ENCODE measurements at regions not wholly inside any gene's neighbourhood (a gene's known extent, or its start where the extent isn't known, plus 50 kb on each side); places are given as distances from the start of the nearest gene placed in this dataset.

DNA sequence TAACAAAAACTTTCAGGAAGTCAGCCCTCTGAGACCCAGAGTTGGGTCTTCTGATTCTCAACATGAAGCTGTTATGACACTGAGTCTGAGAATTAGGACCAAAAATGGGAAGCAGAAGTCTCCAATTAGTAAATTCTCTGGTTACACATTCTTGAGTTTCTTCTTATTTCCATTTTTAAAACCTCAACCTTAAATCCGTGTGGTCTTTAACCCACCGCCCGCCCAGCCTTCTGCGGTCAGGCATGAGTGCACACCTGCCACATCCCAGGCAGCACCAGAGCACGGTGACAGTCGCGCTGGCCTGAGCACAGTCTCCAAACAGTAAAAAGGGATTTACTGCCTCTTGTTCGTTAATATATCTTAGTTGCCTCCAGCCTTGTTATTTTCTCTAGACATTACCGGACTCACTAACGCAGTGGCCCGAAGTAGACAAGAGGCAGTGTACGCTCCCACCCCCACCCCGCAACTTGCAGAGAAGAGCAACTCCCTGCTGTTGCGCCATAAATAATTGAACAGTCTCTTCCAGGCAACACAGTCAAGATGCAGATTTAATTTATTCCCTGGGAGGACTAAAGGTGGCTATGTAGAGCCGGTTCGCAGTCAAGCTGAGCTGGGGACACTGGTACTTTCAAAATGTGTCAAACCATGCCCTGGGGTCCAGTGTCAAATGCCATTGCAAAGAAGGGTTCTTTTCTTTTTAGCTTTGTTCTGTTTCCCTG, 147.0 kb upstream of the CELF2 start:
- no peaks in the 10 kb centered on the region for H3K9me2 ChIP-seq (replicated peaks; ENCODE audit: control insufficient read depth, low read length)
- H3K79me2 ChIP-seq (ENCODE audit: control insufficient read depth, low read length) = no peaks in the 10 kb centered on the region
- H3K27me3 ChIP-seq (ENCODE audit: control insufficient read depth, low read length) = no peaks in the 10 kb centered on the region
- H3K4me2 ChIP-seq (ENCODE audit: low read length) = no peak overlapping the region
- no peak overlapping the region for H3K27ac ChIP-seq (ENCODE audit: low read depth, low read length)
- H4K20me1 ChIP-seq (ENCODE audit: control insufficient read depth, insufficient read depth, low read depth, low read length) = no peaks in the 10 kb centered on the region
- TF ChIP-seq EZH2phosphoT487 (IDR thresholded peaks at IDR 0.05; ENCODE audit: borderline replicate concordance, low read length) = no peak
- TF ChIP-seq, protein P1, sequence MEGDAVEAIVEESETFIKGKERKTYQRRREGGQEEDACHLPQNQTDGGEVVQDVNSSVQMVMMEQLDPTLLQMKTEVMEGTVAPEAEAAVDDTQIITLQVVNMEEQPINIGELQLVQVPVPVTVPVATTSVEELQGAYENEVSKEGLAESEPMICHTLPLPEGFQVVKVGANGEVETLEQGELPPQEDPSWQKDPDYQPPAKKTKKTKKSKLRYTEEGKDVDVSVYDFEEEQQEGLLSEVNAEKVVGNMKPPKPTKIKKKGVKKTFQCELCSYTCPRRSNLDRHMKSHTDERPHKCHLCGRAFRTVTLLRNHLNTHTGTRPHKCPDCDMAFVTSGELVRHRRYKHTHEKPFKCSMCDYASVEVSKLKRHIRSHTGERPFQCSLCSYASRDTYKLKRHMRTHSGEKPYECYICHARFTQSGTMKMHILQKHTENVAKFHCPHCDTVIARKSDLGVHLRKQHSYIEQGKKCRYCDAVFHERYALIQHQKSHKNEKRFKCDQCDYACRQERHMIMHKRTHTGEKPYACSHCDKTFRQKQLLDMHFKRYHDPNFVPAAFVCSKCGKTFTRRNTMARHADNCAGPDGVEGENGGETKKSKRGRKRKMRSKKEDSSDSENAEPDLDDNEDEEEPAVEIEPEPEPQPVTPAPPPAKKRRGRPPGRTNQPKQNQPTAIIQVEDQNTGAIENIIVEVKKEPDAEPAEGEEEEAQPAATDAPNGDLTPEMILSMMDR (IDR thresholded peaks at IDR 0.05; ENCODE audit: low read depth, low read length, poor library complexity, severe bottlenecking) = no peak
- no peaks in the 10 kb centered on the region for H3K36me3 ChIP-seq (ENCODE audit: control insufficient read depth, low read length)
- no peaks in the 10 kb centered on the region for H3K9me3 ChIP-seq (ENCODE audit: control insufficient read depth, insufficient read depth, low read length)
- no peaks in the 10 kb centered on the region for H3K4me1 ChIP-seq (ENCODE audit: control insufficient read depth, low read length)
- no peaks in the 10 kb centered on the region for H3F3A ChIP-seq (ENCODE audit: control insufficient read depth, insufficient read depth)
- H3K4me3 ChIP-seq (ENCODE audit: low read length) = no peak overlapping the region

DNA sequence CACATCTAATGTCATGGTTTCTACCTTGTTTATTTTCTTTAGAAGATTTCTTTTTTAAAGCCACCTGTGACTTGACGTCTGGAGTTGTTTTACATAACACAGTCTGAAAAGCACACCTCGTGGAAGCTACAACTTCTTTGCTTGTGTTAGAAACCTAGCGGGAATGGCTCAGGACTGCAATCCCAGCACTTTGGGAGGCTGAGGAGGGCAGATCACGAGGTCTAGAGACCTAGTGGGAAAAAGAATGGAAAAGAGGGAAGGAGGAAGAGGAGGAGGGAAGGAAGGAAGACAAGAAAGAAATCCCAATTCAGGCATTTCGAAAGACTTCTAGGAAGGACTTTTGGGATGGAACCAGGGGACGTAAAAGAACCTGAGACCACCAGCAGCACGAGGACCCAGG, 146.3 kb upstream of the CELF2 start:
- Histone ChIP-seq H3K4me2 (ENCODE audit: low read length) (no peak overlapping the region), H3K79me2 (ENCODE audit: control insufficient read depth, low read length) (no peaks in the 10 kb centered on the region)

DNA sequence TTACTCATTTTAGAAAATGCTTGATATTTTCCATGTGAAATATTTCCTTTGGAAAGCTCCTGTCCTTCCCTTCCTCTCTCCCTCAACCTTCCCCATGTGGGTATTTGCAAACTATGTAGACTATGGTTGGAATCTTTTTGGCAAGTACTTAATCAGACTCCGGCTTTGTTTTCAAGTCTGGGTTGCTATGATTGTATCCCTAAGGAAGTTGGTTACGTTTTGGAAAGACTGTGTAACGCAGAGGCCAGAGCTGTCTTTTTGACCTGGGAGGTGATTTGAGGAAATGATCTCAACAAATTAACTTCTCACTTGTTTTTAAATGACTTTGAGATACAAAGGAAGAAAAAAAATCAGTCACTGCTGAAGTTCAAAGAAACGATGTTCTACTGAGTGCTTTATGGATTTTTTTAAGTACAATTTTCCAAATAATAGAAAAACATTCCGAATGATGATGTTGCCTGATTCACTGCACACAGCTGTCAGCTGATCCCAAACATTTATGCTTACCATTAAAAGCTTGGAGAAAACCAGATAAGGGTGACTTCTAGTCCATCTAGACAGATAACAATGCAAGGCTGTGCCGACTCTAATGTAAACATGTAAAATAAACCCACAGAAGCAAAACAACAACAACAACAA, 145.5 kb upstream of the CELF2 start:
- Histone ChIP-seq H3K36me3 (ENCODE audit: control insufficient read depth, low read length) (no peaks in the 10 kb centered on the region), H3K4me2 (ENCODE audit: low read length) (no peak overlapping the region), H3K27me3 (ENCODE audit: control insufficient read depth, low read length) (no peaks in the 10 kb centered on the region), H3K27ac (ENCODE audit: low read depth, low read length) (no peak overlapping the region), H3K4me3 (ENCODE audit: low read length) (no peak overlapping the region), H3K4me1 (ENCODE audit: control insufficient read depth, low read length) (no peaks in the 10 kb centered on the region), H4K20me1 (ENCODE audit: control insufficient read depth, insufficient read depth, low read depth, low read length) (no peaks in the 10 kb centered on the region), H3K9me2 (replicated peaks; ENCODE audit: control insufficient read depth, low read length) (no peaks in the 10 kb centered on the region), H3F3A (ENCODE audit: control insufficient read depth, insufficient read depth) (no peaks in the 10 kb centered on the region), H3K9me3 (ENCODE audit: control insufficient read depth, insufficient read depth, low read length) (no peaks in the 10 kb centered on the region), H3K79me2 (ENCODE audit: control insufficient read depth, low read length) (no peaks in the 10 kb centered on the region)
- no peak for TF ChIP-seq EZH2phosphoT487 (IDR thresholded peaks at IDR 0.05; ENCODE audit: borderline replicate concordance, low read length)
- TF ChIP-seq, protein P1 (IDR thresholded peaks at IDR 0.05; ENCODE audit: low read depth, low read length, poor library complexity, severe bottlenecking) = no peak

More for the DNA sequence above, 146.3 kb upstream of the CELF2 start:
- Histone ChIP-seq H3K4me3 (ENCODE audit: low read length) (no peak overlapping the region), H3K36me3 (ENCODE audit: control insufficient read depth, low read length) (no peaks in the 10 kb centered on the region), H3K27ac (ENCODE audit: low read depth, low read length) (no peak overlapping the region), H3K9me2 (replicated peaks; ENCODE audit: control insufficient read depth, low read length) (no peaks in the 10 kb centered on the region), H3K4me1 (ENCODE audit: control insufficient read depth, low read length) (no peaks in the 10 kb centered on the region), H3K9me3 (ENCODE audit: control insufficient read depth, insufficient read depth, low read length) (no peaks in the 10 kb centered on the region), H3K27me3 (ENCODE audit: control insufficient read depth, low read length) (no peaks in the 10 kb centered on the region), H4K20me1 (ENCODE audit: control insufficient read depth, insufficient read depth, low read depth, low read length) (no peaks in the 10 kb centered on the region), H3F3A (ENCODE audit: control insufficient read depth, insufficient read depth) (no peaks in the 10 kb centered on the region)
- TF ChIP-seq, protein P1 (IDR thresholded peaks at IDR 0.05; ENCODE audit: low read depth, low read length, poor library complexity, severe bottlenecking) = no peak
- no peak for TF ChIP-seq EZH2phosphoT487 (IDR thresholded peaks at IDR 0.05; ENCODE audit: borderline replicate concordance, low read length)

All from DOHH2 (cell line).